Sigmoid colon (tissue), 6 donors: ENCODE measurements at regions not wholly inside any gene's neighbourhood (a gene's known extent, or its start where the extent isn't known, plus 50 kb on each side); places are given as distances from the start of the nearest gene placed in this dataset.

Experiments
- DNase-seq: peaks from one replicate; pipeline ENCODE4 v3.0.0-alpha.2; 2019
- H3K27ac ChIP-seq, 4 donors: fragments of 200-600 bp; sonication (generic); one replicate each; pipeline ENCODE4 v1.5.1; 2016 to 2019; ENCODE audit warnings: mild to moderate bottlenecking in 1 of 4
- H3K27me3 ChIP-seq, 3 donors: fragments of 200-600 bp; sonication (generic); one replicate each; pipeline ENCODE4 v1.5.1; 2019; ENCODE audit warnings: mild to moderate bottlenecking in 1 of 3
- H3K36me3 ChIP-seq, 4 donors: fragments of 200-600 bp; sonication (generic); one replicate each; pipeline ENCODE4 v1.5.1; 2016 to 2019
- H3K4me1 ChIP-seq, 4 donors: fragments of 200-600 bp; sonication (generic); one replicate each; pipeline ENCODE4 v1.5.1; 2017 to 2019
- H3K4me3 ChIP-seq, 4 donors: fragments of 200-600 bp; sonication (generic); one replicate each; pipeline ENCODE4 v1.5.1; 2017 to 2019; ENCODE audit warnings: mild to moderate bottlenecking in 2 of 4, moderate library complexity in 1 of 4
- H3K9me3 ChIP-seq, 4 donors: fragments of 200-600 bp in 3 of 4; sonication (generic) in 3 of 4; one replicate each; pipeline versions ENCODE4 v1.5.1 to v1.6.1; 2013 to 2019
- CTCF ChIP-seq, 4 experiments: fragments of 450-650 bp in 3 of 4; fragments of 200-600 bp in 1 of 4; IDR thresholded peaks; one replicate each; pipeline ENCODE4 v1.5.1; 2016 to 2019; ENCODE audit warnings: antibody characterized with exemption in 4 of 4, mild to moderate bottlenecking in 3 of 4, moderate library complexity in 2 of 4
- EP300 ChIP-seq, 4 donors: sonication (generic); formaldehyde crosslinking; IDR thresholded peaks; one replicate each; pipeline ENCODE4 v1.6.1; 2017; ENCODE audit warnings: antibody characterized with exemption in 4 of 4
- POLR2A ChIP-seq, 2 donors: fragments of 450-650 bp; IDR thresholded peaks; one replicate each; pipeline ENCODE4 v1.6.1; 2016; ENCODE audit warnings: antibody characterized with exemption in 2 of 2, mild to moderate bottlenecking in 2 of 2, moderate library complexity in 2 of 2
- POLR2AphosphoS5 ChIP-seq, 4 donors: sonication (generic); formaldehyde crosslinking; IDR thresholded peaks; one replicate each; pipeline ENCODE4 v1.6.1; 2017; ENCODE audit warnings: antibody characterized with exemption in 4 of 4
- WGBS, 2 donors: extraction: QIAGEN DNeasy Blood & Tissue Kit; methylation state at CpG; one replicate each; pipeline ENCODE4 v1.1.7; 2013; 5-methylcytosine and 5-hydroxymethylcytosine counted together
- intact Hi-C: fragments of 100-400 bp; cut with DNase I; formaldehyde crosslinking; loops from one replicate; pipeline ENCODE4 v1.15.1; 2023
- donor health status: healthy with polysubstance abuse.
- donor health status: healthy.

GRCh38 chr5:133663397-133664054 is 51.2 kb upstream of the FSTL4 start:
- intact Hi-C loops: no loop called here
- TF ChIP-seq CTCF (IDR thresholded peaks at IDR 0.05) (no peak), POLR2AphosphoS5 (IDR thresholded peaks at IDR 0.05) (no peak), POLR2A (IDR thresholded peaks at IDR 0.05) (no peak), EP300 (IDR thresholded peaks at IDR 0.05) (no peak)
- no peaks in the 10 kb centered on the region for H3K27me3 ChIP-seq
- 84 to 88% methylated on average over 7 of the region's 7 CpGs for WGBS, 2 donors
- H3K27ac ChIP-seq: no peak overlapping the region
- H3K36me3 ChIP-seq: no peaks in the 10 kb centered on the region
- no peak for DNase-seq
- no peaks in the 10 kb centered on the region for H3K9me3 ChIP-seq
- no peak overlapping the region for H3K4me3 ChIP-seq
- H3K4me1 ChIP-seq: no peaks in the 10 kb centered on the region

GRCh38 chr5:133662578-133662977 is 50.2 kb upstream of the FSTL4 start:
- Histone ChIP-seq H3K27me3 (no peaks in the 10 kb centered on the region), H3K36me3 (no peaks in the 10 kb centered on the region), H3K4me1 (no peaks in the 10 kb centered on the region), H3K9me3 (no peaks in the 10 kb centered on the region), H3K4me3 (no peak overlapping the region), H3K27ac (no peak overlapping the region)
- intact Hi-C loops: no loop called here
- WGBS, 2 donors: 52 to 64% methylated on average over 4 of the region's 4 CpGs
- no peak for DNase-seq
- TF ChIP-seq POLR2AphosphoS5 (IDR thresholded peaks at IDR 0.05) (no peak), CTCF (IDR thresholded peaks at IDR 0.05) (no peak), POLR2A (IDR thresholded peaks at IDR 0.05) (no peak), EP300 (IDR thresholded peaks at IDR 0.05) (no peak)
